ENCODE measurements at regions not wholly inside any gene's neighbourhood (a gene's known extent, or its start where the extent isn't known, plus 50 kb on each side); places are given as distances from the start of the nearest gene placed in this dataset.
"Not testable (repeated sequence)": the region's sequence is repeated elsewhere in the genome, so short reads cannot be mapped to it uniquely, and the experiment has no call there.

- DNase-seq (no peak), ATAC-seq (replicated peaks) (no peak)
- H3K4me1 Mint-ChIP-seq (ENCODE audit: low read depth in 2 of 2) = no peaks in the 10 kb centered on the region
- no peaks in the 10 kb centered on the region for H3K9me3 Mint-ChIP-seq
- H3K27ac Mint-ChIP-seq = no peak overlapping the region
- H3K27me3 Mint-ChIP-seq = no peaks in the 10 kb centered on the region
- no peaks in the 10 kb centered on the region for H3K36me3 Mint-ChIP-seq (ENCODE audit: insufficient read depth)
- no peak overlapping the region for H3K4me3 Mint-ChIP-seq
These were observed 52.6 kb upstream of the AGA start for GRCh38 chr4:177494791-177495190.

- H3K4me1 Mint-ChIP-seq (ENCODE audit: low read depth in 2 of 2); H3K36me3 Mint-ChIP-seq (ENCODE audit: insufficient read depth); H3K27ac Mint-ChIP-seq; H3K4me3 Mint-ChIP-seq; DNase-seq; H3K27me3 Mint-ChIP-seq; ATAC-seq (replicated peaks); H3K9me3 Mint-ChIP-seq: not testable (repeated sequence)
These were observed 53.4 kb upstream of the AGA start for GRCh38 chr4:177495626-177496025.

- no peak overlapping the region for H3K27ac Mint-ChIP-seq
- H3K4me1 Mint-ChIP-seq (ENCODE audit: low read depth in 2 of 2) = peaks cover 0 to 2% of the 10 kb centered on the region in 2 donors
- ATAC-seq (replicated peaks) = no peak
- DNase-seq = no peak
- no peaks in the 10 kb centered on the region for H3K9me3 Mint-ChIP-seq
- H3K27me3 Mint-ChIP-seq = peaks cover 0 to 5% of the 10 kb centered on the region in 2 donors
- H3K36me3 Mint-ChIP-seq (ENCODE audit: insufficient read depth) = no peaks in the 10 kb centered on the region
- no peak overlapping the region for H3K4me3 Mint-ChIP-seq
These were observed 57.3 kb upstream of the AGA start for GRCh38 chr4:177499537-177499936.

- Mint-ChIP-seq H3K4me1 (ENCODE audit: low read depth in 2 of 2) (peaks cover 0 to 2% of the 10 kb centered on the region in 2 donors), H3K27me3 (peaks cover 0 to 5% of the 10 kb centered on the region in 2 donors), H3K4me3 (no peak overlapping the region), H3K36me3 (ENCODE audit: insufficient read depth) (no peaks in the 10 kb centered on the region), H3K27ac (no peak overlapping the region), H3K9me3 (no peaks in the 10 kb centered on the region)
- DNase-seq (no peak), ATAC-seq (replicated peaks) (no peak)
These were observed 63.0 kb upstream of the AGA start for GRCh38 chr4:177505171-177505615.

GRCh38 chr4:177508662-177509061 is 66.4 kb upstream of the AGA start:
- Mint-ChIP-seq H3K27me3 (no peaks in the 10 kb centered on the region), H3K9me3 (no peaks in the 10 kb centered on the region), H3K4me3 (no peak overlapping the region), H3K27ac (no peak overlapping the region), H3K36me3 (ENCODE audit: insufficient read depth) (no peaks in the 10 kb centered on the region), H3K4me1 (ENCODE audit: low read depth in 2 of 2) (no peaks in the 10 kb centered on the region)
- DNase-seq (no peak), ATAC-seq (replicated peaks) (no peak)

GRCh38 chr4:177509226-177509745 is 67.0 kb upstream of the AGA start:
- Mint-ChIP-seq H3K27me3 (no peaks in the 10 kb centered on the region), H3K4me1 (ENCODE audit: low read depth in 2 of 2) (no peaks in the 10 kb centered on the region), H3K9me3 (no peaks in the 10 kb centered on the region), H3K27ac (no peak overlapping the region), H3K36me3 (ENCODE audit: insufficient read depth) (no peaks in the 10 kb centered on the region), H3K4me3 (no peak overlapping the region)
- no peak for ATAC-seq (replicated peaks)
- no peak for DNase-seq

- Mint-ChIP-seq H3K36me3 (ENCODE audit: insufficient read depth) (no peaks in the 10 kb centered on the region), H3K27me3 (no peaks in the 10 kb centered on the region), H3K4me1 (ENCODE audit: low read depth in 2 of 2) (no peaks in the 10 kb centered on the region), H3K9me3 (no peaks in the 10 kb centered on the region), H3K4me3 (no peak overlapping the region), H3K27ac (no peak overlapping the region)
- DNase-seq (no peak), ATAC-seq (replicated peaks) (no peak)
These were observed 69.4 kb upstream of the AGA start for GRCh38 chr4:177511611-177512010.

GRCh38 chr4:177512646-177513045 is 70.4 kb upstream of the AGA start:
- no peaks in the 10 kb centered on the region for H3K9me3 Mint-ChIP-seq
- no peaks in the 10 kb centered on the region for H3K27me3 Mint-ChIP-seq
- no peak overlapping the region for H3K27ac Mint-ChIP-seq
- no peaks in the 10 kb centered on the region for H3K4me1 Mint-ChIP-seq (ENCODE audit: low read depth in 2 of 2)
- H3K36me3 Mint-ChIP-seq (ENCODE audit: insufficient read depth) = no peaks in the 10 kb centered on the region
- no peak for ATAC-seq (replicated peaks)
- no peak overlapping the region for H3K4me3 Mint-ChIP-seq
- no peak for DNase-seq

- H3K4me1 Mint-ChIP-seq (ENCODE audit: low read depth in 2 of 2) = no peaks in the 10 kb centered on the region
- DNase-seq (no peak), ATAC-seq (replicated peaks) (no peak)
- no peaks in the 10 kb centered on the region for H3K36me3 Mint-ChIP-seq (ENCODE audit: insufficient read depth)
- H3K27me3 Mint-ChIP-seq = no peaks in the 10 kb centered on the region
- no peak overlapping the region for H3K27ac Mint-ChIP-seq
- no peak overlapping the region for H3K4me3 Mint-ChIP-seq
- H3K9me3 Mint-ChIP-seq = no peaks in the 10 kb centered on the region
These were observed 75.6 kb upstream of the AGA start for GRCh38 chr4:177517862-177518261.

- DNase-seq (no peak), ATAC-seq (replicated peaks) (no peak)
These were observed 77.4 kb upstream of the AGA start for GRCh38 chr4:177519481-177520260.

GRCh38 chr4:177528620-177529019 is 86.4 kb upstream of the AGA start:
- no peaks in the 10 kb centered on the region for H3K9me3 Mint-ChIP-seq
- no peak for DNase-seq
- no peaks in the 10 kb centered on the region for H3K36me3 Mint-ChIP-seq (ENCODE audit: insufficient read depth)
- H3K27ac Mint-ChIP-seq = no peak overlapping the region
- H3K4me3 Mint-ChIP-seq = no peak overlapping the region
- no peaks in the 10 kb centered on the region for H3K27me3 Mint-ChIP-seq
- ATAC-seq (replicated peaks) = no peak
- H3K4me1 Mint-ChIP-seq (ENCODE audit: low read depth in 2 of 2) = no peaks in the 10 kb centered on the region

More at GRCh38 chr4:177519481-177520260, 77.4 kb upstream of the AGA start:
- H3K27ac Mint-ChIP-seq = no peak overlapping the region
- no peaks in the 10 kb centered on the region for H3K27me3 Mint-ChIP-seq
- H3K9me3 Mint-ChIP-seq = no peaks in the 10 kb centered on the region
- H3K4me3 Mint-ChIP-seq = no peak overlapping the region
- H3K4me1 Mint-ChIP-seq (ENCODE audit: low read depth in 2 of 2) = no peaks in the 10 kb centered on the region
- no peaks in the 10 kb centered on the region for H3K36me3 Mint-ChIP-seq (ENCODE audit: insufficient read depth)

- no peak for DNase-seq
- H3K36me3 Mint-ChIP-seq (ENCODE audit: insufficient read depth) = no peaks in the 10 kb centered on the region
- peaks cover 0 to 8% of the 10 kb centered on the region in 2 donors for H3K9me3 Mint-ChIP-seq
- no peak overlapping the region for H3K4me3 Mint-ChIP-seq
- no peak overlapping the region for H3K27ac Mint-ChIP-seq
- no peaks in the 10 kb centered on the region for H3K27me3 Mint-ChIP-seq
- H3K4me1 Mint-ChIP-seq (ENCODE audit: low read depth in 2 of 2) = no peaks in the 10 kb centered on the region
- no peak for ATAC-seq (replicated peaks)
These were observed 88.3 kb upstream of the AGA start for GRCh38 chr4:177530561-177530960.

GRCh38 chr4:177532358-177532757 is 90.1 kb upstream of the AGA start:
- Mint-ChIP-seq H3K4me3 (no peak overlapping the region), H3K27ac (no peak overlapping the region), H3K4me1 (ENCODE audit: low read depth in 2 of 2) (no peaks in the 10 kb centered on the region), H3K27me3 (no peaks in the 10 kb centered on the region), H3K36me3 (ENCODE audit: insufficient read depth) (no peaks in the 10 kb centered on the region), H3K9me3 (peaks cover 0 to 8% of the 10 kb centered on the region in 2 donors)
- ATAC-seq (replicated peaks) = no peak
- DNase-seq = no peak

- not testable (repeated sequence) for H3K4me1 Mint-ChIP-seq (ENCODE audit: low read depth in 2 of 2); H3K27ac Mint-ChIP-seq; DNase-seq; H3K36me3 Mint-ChIP-seq (ENCODE audit: insufficient read depth); H3K9me3 Mint-ChIP-seq; H3K27me3 Mint-ChIP-seq; ATAC-seq (replicated peaks); H3K4me3 Mint-ChIP-seq
These were observed 92.6 kb upstream of the AGA start for GRCh38 chr4:177534841-177535240.

All from effector memory CD8-positive, alpha-beta T cell (primary cell).